GM18951 (cell line): ENCODE measurements at regions not wholly inside any gene's neighbourhood (a gene's known extent, or its start where the extent isn't known, plus 50 kb on each side); places are given as distances from the start of the nearest gene placed in this dataset.

Experiments used
- POLR2A ChIP-seq: IDR thresholded peaks from 4 replicates; pipeline ENCODE4 v1.6.1; 2011; ENCODE audit warnings: mild to moderate bottlenecking; ENCODE audit not compliant: insufficient read length, insufficient read depth; ENCODE audit errors: extremely low read depth
- in situ Hi-C: fragments of 300-500 bp; cut with MboI; formaldehyde crosslinking; loops from one replicate; pipeline ENCODE4 v1.12.0; 2022; ENCODE audit warnings: low sequenced_read_pairs, mixed read lengths, inconsistent platforms; ENCODE audit not compliant: unreplicated experiment

DNA sequence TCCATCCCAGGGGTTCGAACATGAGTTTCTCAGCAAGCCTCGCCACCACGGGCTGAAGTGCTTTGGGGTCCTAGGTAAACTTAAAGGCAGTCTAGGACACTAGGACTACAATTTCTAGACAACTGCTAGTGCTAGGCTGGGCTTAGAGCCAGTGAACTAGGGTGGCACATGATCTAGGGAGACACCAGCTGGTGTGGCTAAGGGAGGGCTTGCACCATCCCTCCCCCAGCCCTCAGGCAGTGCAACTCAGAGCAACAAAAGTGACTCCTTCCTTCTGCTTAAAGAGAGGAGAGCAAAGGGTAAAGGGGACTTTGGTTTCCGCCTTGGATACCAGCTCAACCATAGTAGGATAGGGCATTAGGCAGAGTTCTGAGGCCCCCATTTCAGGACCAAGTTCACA lies 162.5 kb upstream of the AFF2 start:
- no peak for TF ChIP-seq POLR2A
- in situ Hi-C loops, result no loop called here

DNA sequence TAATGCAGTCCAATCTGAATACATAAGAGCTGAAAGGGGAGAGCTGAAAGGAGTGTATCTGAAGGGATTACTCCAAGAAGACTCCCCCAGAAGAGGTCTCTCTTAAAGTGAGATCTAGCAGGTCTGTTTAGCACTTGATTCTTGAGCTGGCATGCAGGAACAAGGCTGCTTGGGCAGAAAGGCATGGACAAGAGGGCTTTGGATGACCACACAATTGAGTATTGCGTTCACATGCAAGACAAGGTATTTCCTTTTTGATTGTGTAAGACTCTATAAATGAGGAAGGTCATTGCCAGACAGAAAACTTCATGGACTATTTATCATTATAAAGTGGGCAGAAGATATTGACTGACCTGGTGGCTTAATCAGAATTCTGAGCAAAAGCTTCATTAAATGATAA lies 145.5 kb upstream of the AFF2 start:
- in situ Hi-C loops, result no loop called here

DNA sequence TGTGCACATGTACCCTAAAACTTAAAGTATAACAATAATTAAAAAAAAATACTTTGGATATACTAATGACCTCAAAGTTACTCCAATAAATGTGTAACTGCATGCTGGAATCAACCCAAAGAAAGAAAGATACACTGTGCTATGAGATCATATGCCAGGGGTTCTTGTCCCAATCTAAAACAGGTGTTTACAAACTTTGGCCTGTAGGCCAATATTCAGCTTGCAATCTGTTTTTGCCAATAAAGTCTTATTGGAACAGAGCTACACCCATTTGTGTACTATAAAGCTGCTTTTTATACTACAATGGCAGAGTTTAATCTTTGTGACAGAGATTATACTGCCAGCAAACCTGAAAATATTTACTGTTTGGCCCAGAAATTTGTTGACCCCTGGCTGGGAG lies 138.8 kb upstream of the AFF2 start:
- TF ChIP-seq POLR2A, result no peak
- in situ Hi-C loops, result no loop called here

More for the DNA sequence above, 145.5 kb upstream of the AFF2 start:
- no peak for TF ChIP-seq POLR2A

DNA sequence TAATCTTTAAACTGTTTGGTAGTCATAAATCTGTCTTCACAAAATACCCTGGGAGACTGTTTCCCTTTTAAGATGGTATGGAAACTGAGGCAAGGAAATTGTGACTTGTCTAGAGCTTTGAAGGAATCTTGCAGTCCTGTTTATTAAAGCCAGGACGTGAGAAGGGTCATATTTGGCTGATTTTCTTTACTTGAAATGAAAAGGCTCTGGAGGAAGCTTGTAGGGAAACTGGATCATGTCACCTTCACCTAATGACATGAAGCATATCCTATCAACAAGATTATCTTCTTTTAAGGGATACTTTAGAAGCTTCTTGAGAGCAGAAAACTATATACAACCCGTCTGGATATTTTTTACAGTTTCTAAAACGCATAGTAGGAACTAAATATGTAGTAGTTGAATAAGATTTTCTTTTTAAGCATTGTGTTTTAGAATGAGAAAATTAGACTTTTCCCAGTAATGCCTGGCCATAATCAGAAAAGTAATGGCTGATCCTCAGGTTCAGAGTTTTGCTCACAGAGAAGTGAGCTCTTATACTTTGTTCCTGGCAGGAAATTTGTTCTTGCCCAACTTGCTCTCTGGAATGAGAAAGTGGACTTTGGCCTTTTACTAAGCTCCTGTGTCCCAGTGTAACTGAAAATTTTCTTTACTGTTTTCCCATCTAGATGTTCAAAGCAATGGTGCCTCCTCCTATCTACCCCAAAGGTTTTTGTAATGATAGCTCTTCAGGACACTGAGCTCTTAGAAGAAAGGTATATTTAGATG lies 136.8 kb upstream of the AFF2 start:
- in situ Hi-C loops, result no loop called here
- no peak for TF ChIP-seq POLR2A

DNA sequence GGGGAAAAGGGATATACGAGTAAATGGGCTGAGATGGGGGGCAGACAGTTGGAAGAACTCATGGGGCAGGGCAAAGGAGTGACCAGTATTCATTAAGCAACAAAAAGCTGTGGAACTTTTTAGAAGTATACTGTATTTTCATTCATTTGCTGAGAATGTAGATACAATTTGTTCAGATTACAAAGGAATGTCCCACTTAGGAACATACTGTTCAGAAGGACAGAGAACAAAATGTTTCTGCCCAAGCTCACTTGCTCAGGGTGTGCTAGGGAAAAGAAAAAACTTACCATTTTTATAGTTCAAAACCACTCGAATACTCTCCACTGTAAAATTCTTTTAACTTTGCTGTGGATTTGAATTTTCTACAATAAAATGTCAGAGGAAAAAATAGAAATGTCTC lies 135.2 kb upstream of the AFF2 start:
- TF ChIP-seq POLR2A, result no peak
- in situ Hi-C loops, result no loop called here

DNA sequence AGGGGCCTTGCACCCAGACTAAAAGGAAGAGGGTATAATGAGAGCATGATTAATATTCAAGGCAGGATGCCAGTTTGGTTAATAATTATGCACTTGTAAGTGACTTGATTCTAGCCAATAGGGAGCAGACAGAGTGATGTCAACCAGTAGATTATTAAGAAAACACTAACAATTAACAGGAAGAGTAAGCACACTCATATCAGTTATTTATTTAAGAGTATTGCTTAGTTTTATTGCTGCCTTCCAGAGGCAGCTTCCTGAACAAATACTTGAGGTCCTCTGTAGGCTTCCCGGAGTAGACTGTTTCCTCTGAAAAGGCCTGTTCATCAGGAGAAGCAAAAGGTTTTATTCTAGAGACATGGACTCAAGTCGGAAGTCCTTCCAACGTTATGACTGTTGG lies 129.1 kb upstream of the AFF2 start:
- TF ChIP-seq POLR2A, result no peak
- in situ Hi-C loops, result no loop called here

DNA sequence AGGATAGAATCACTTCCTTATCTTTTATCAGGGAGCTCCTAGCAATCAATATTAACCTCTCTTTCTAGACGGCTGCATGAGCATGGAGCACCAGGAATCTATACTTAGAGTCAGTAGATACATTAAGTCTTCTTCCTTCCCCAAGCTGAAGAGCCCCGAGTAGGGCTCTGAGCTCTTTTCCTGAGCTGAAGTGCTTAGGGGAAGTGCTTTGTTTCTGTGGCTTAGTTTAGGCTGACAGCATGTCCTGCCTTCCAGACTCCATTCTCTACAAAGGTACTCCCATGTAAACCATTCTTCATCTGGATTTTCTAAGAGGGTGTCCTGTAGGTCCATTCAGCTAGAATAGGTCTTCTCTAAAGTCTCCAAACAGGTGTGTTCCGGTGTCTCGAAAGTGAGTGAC lies 127.5 kb upstream of the AFF2 start:
- no peak for TF ChIP-seq POLR2A
- in situ Hi-C loops, result no loop called here

DNA sequence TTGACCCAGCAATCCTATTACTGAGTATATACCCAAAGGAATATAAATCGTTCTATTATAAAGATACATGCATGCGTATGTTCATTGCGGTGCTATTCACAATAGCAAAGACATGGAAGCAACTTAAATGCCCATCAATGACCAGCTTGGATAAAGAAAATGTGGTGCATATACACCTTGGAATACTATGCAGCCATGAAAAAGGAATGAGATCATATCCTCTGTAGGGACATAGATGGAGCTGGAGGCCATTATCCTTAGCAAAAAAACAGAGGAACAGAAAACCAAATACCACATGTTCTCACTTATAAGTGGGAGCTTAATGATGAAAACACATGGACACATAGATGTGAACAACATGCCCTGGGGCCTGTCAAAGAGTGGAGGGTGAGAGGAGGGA lies 124.1 kb upstream of the AFF2 start:
- in situ Hi-C loops, result no loop called here
- no peak for TF ChIP-seq POLR2A

DNA sequence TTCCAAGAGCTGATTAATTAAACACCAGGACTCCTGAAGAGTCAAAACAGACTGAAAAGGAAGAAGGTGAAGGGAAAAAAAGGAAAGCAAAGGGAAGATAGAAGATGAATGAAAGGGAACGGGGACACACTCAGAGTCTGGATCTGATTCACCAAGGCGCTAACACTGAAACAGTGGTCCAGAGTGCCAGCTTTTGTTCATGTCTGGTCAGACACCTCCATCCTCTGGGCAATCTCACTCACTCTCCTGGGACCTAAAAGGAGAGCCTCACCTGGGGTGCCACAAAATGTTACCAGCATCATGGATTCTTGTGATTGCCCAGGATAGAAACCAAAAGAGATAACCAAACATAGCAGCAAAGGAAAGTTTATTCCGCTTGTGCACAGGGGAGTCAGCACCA lies 120.3 kb upstream of the AFF2 start:
- no peak for TF ChIP-seq POLR2A
- in situ Hi-C loops, result no loop called here

DNA sequence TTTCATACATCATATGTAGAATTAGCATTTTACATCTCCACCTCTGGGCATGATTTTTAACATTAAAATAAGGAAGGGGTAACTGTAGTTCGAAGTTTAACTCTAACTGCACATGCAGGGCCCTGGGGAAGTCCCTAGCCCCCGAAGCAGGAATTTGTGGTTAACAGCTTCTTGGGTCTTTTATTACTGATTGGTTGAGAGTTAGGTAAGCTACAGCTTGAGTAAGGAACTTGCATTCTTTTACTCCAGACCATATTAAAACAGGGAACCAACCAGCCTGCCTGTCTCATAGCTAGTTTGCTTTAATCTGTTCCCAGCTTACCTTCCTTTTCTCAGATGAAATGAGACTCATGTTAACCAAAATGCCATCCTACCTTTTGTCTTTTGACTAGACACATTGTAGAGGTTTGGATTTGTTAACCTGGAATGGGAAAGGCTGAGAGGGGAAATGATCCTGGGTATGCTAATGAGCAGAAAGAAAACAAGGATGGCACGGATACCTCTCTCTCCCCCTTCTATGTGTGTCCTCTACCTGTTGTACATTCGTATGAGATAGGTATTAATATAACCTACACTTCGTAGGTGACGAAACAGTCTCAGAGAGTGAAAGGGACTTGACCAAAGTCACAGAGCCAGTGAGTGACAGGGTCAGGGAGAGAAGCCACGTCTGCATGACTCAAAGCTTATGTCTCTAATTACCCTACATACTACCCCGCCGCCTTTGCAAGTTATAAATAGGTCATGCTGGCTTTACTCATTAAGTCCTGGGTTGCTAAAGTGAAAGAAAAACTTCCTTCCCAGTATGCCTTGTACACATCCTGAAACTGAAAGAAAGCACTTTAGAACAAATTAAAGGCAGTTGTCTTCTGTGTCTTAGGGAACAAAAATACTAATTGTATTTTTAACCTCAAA lies 119.5 kb upstream of the AFF2 start:
- in situ Hi-C loops, result no loop called here
- no peak for TF ChIP-seq POLR2A

DNA sequence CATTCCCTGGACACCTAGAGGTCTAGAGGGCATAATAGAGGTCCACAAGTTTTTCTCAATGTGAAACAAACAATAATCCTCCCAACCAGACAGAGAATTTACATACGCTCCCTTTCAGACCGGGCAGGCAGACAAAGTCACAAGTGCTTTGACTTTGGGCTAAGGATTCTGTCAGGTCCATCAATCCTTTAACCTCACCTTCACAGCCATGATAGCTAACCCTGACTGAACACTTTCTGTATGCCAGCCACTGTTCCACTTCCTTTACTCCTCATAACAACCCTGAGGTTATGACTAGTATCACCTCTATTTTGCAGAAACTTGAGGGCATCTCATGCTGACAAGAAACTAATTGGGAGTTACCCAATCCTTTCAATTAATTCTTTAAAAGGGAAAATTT lies 118.8 kb upstream of the AFF2 start:
- in situ Hi-C loops, result no loop called here

DNA sequence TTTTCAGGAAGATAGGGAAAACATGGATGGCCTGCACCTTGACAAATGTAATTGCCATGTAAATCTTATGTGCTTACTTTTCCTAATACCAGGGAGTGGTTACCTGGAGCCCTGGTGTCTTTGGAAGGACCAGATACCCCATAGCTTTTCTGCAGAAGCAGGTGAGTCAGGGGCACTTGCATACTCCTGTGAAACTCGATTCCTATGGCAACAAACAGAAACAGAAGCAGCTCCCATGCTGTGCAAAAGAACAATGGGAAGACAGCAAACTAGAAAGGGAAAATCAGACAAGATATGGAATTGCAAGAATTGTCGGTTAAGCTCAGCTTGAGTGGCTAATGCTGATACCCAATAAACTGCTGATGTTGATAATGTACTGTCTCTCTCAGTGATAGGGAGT lies 117.4 kb upstream of the AFF2 start:
- in situ Hi-C loops, result no loop called here
- no peak for TF ChIP-seq POLR2A

More for the DNA sequence above, 118.8 kb upstream of the AFF2 start:
- TF ChIP-seq POLR2A, result no peak

DNA sequence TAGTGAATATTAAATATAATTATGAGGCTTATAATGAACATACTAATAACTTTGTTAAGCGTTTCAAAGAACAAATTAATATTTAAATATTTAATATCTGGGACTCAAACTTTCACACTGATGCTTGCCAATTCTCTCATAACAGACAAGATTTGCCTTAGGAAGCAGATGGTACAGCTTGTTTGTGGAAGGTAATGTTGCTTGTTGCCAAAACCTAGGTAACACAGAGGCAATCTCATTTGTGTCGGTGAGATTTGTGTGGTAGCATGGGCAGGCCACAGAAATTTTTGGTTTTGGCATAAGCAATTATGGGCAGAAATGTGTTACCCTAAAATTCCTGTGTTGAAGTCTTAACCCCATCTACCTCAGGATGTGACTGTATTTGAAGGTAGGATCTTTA lies 114.9 kb upstream of the AFF2 start:
- in situ Hi-C loops, result no loop called here
- TF ChIP-seq POLR2A, result no peak

DNA sequence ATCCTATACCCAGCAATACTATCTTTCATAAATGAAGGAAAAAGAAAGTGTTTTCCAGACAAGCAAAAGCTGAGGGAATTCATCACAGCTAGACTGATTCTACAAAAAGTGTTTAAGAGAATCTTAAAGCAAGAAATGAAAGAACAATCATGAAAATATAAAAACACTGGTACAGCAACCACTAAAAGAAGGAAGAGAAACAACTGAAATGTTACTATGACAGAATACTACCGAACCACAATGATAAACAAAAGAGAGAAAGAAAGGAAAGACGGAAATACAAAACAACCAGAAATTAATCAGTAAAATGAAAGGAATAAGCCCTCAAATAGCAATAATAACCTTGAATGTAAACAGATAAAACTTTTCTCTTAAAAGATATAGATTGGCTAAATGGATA lies 110.8 kb upstream of the AFF2 start:
- TF ChIP-seq POLR2A, result no peak
- in situ Hi-C loops, result no loop called here
